Astrocyte of the spinal cord (primary cell): ENCODE measurements at regions not wholly inside any gene's neighbourhood (a gene's known extent, or its start where the extent isn't known, plus 50 kb on each side); places are given as distances from the start of the nearest gene placed in this dataset.

Experiments used
- DNase-seq: peaks from one replicate; pipeline ENCODE4 v3.0.0; 2011; ENCODE audit warnings: low read depth, low spot score
- H3K4me3 ChIP-seq: 2 replicates; pipeline ENCODE4 v1.5.1; 2011; ENCODE audit warnings: low read depth, mild to moderate bottlenecking, low read length, moderate library complexity
- CTCF ChIP-seq: IDR thresholded peaks from 2 replicates; pipeline ENCODE4 v1.5.1; 2012; ENCODE audit warnings: low read depth, mild to moderate bottlenecking, low read length, inconsistent platforms
- in situ Hi-C: cut with HindIII; loops from 2 replicates; pipeline ENCODE4 v1.10.0; 2017; ENCODE audit warnings: low sequenced_read_pairs

- TF ChIP-seq CTCF = peak; percentile 70
- no peak overlapping the region for H3K4me3 ChIP-seq
- in situ Hi-C loops = no loop called here
- peak; percentile 66 for DNase-seq
Observed at GRCh38 chr7:136405931-136406777, 429.0 kb upstream of the MTPN start.

- no peak overlapping the region for H3K4me3 ChIP-seq
- no peak for DNase-seq
- in situ Hi-C loops = no loop called here
- TF ChIP-seq CTCF = no peak
Observed at GRCh38 chr7:136403591-136403990, 426.4 kb upstream of the MTPN start.

GRCh38 chr7:136400877-136401276, 423.7 kb upstream of the MTPN start:
- in situ Hi-C loops = no loop called here
- no peak for TF ChIP-seq CTCF
- DNase-seq = no peak
- H3K4me3 ChIP-seq = no peak overlapping the region

GRCh38 chr7:136399385-136399784, 422.2 kb upstream of the MTPN start:
- DNase-seq = no peak
- TF ChIP-seq CTCF = no peak
- in situ Hi-C loops = no loop called here
- H3K4me3 ChIP-seq = no peak overlapping the region

DNA sequence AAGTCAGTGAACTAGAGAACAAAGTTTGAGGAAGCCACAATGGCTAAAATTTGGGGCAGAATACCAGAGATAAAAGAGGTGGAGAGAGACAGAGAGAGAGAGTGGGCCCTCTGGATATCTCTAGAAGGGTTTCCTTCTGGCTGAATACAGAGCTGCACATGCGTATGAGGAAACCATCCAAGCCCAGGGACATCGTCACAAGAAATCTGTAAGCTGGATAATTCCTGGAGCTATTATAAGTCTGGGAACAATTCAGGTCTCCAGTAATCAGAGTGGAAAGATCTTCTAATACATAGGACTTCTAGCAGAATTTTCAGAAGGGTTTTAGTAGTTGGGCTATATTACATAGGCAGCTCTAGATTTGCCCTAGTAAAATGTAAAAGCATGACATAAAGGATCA, 415.7 kb upstream of the MTPN start:
- no peak overlapping the region for H3K4me3 ChIP-seq
- TF ChIP-seq CTCF = no peak
- no peak for DNase-seq
- in situ Hi-C loops = no loop called here

DNA sequence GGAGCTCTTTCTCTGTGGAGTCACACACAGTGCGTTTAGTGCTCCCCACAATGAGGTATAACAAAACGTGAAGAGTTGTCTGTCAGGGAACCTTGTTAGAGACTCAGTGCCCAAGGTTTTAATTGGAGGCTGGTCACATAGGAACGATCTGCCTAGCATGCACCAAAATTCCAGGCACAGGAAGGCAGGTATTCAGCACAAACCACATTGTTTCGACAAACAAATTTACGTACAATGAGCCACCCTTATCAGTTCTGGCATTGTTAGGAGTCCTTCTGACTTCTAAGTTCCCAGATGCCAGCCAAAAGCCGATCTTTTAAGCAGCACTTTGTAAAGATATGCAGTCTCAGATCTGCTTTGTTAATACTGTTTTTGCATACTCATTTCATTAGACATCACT, 414.2 kb upstream of the MTPN start:
- no peak for TF ChIP-seq CTCF
- no peak overlapping the region for H3K4me3 ChIP-seq
- DNase-seq = no peak
- in situ Hi-C loops = no loop called here
